ENCODE measurements at regions not wholly inside any gene's neighbourhood (a gene's known extent, or its start where the extent isn't known, plus 50 kb on each side); places are given as distances from the start of the nearest gene placed in this dataset.

- TF ChIP-seq YY1 (IDR thresholded peaks at IDR 0.05; ENCODE audit: insufficient read depth, insufficient read length) (no peak), ZNF274 (IDR thresholded peaks at IDR 0.05; ENCODE audit: low read depth, low read length) (no peak)
Measured at GRCh38 chr3:145915787-145916186, 245.2 kb downstream of the PLOD2 start.

Data from NT2/D1 (cell line).